ENCODE measurements at regions not wholly inside any gene's neighbourhood (a gene's known extent, or its start where the extent isn't known, plus 50 kb on each side); places are given as distances from the start of the nearest gene placed in this dataset.
"Not testable (repeated sequence)": the region's sequence is repeated elsewhere in the genome, so short reads cannot be mapped to it uniquely, and the experiment has no call there.

DNA sequence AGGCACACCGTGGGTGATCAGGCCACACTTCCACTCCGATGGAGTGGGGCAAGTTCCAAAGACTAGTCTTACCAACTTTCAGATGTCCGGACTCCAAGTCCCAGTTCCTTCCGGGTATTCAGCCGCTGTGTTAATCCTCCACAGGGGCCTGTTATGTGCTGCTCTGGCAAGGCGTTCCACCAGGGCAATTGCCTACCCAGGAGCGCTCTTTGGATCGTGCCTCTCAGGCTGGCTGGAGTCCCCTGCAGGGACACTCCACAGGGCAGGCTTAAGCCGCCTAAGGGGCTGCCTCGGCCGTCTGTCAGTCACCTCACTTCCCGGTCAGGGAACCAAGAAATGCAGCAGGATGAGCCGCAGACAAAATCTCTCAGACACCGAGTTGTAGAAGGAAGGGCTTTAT, 118.7 kb upstream of the CCNG1 start:
- H3K27me3 ChIP-seq (ENCODE audit: low read length) = no peaks in the 10 kb centered on the region
- H3K4me3 ChIP-seq (ENCODE audit: insufficient read depth, low read length, poor library complexity, severe bottlenecking) = no peak overlapping the region
- H3K9ac ChIP-seq (ENCODE audit: low read length) = no peak overlapping the region
- no peaks in the 10 kb centered on the region for H4K20me1 ChIP-seq (ENCODE audit: low read depth, low read length)
- H3K9me2 ChIP-seq (replicated peaks; ENCODE audit: insufficient read depth, low read length) = no peaks in the 10 kb centered on the region
- H3K79me2 ChIP-seq (ENCODE audit: insufficient read depth, low read length) = no peaks in the 10 kb centered on the region
- no peak for TF ChIP-seq EZH2phosphoT487 (conservative IDR thresholded peaks at IDR 0.05; ENCODE audit: low read length)
- TF ChIP-seq, protein P1, sequence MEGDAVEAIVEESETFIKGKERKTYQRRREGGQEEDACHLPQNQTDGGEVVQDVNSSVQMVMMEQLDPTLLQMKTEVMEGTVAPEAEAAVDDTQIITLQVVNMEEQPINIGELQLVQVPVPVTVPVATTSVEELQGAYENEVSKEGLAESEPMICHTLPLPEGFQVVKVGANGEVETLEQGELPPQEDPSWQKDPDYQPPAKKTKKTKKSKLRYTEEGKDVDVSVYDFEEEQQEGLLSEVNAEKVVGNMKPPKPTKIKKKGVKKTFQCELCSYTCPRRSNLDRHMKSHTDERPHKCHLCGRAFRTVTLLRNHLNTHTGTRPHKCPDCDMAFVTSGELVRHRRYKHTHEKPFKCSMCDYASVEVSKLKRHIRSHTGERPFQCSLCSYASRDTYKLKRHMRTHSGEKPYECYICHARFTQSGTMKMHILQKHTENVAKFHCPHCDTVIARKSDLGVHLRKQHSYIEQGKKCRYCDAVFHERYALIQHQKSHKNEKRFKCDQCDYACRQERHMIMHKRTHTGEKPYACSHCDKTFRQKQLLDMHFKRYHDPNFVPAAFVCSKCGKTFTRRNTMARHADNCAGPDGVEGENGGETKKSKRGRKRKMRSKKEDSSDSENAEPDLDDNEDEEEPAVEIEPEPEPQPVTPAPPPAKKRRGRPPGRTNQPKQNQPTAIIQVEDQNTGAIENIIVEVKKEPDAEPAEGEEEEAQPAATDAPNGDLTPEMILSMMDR (IDR thresholded peaks at IDR 0.05; ENCODE audit: insufficient read depth, low read length, poor library complexity, severe bottlenecking) = no peak
- no peak overlapping the region for H2AFZ ChIP-seq (ENCODE audit: low read depth, low read length, severe bottlenecking)
- no peak overlapping the region for H3K4me2 ChIP-seq (ENCODE audit: low read depth, low read length, poor library complexity, severe bottlenecking)
- H3K27ac ChIP-seq (ENCODE audit: low read depth, low read length) = no peak overlapping the region
- no peaks in the 10 kb centered on the region for H3F3A ChIP-seq (ENCODE audit: insufficient read depth)
- no peaks in the 10 kb centered on the region for H3K36me3 ChIP-seq (ENCODE audit: low read length)
- H3K9me3 ChIP-seq (ENCODE audit: insufficient read depth, low read length) = no peaks in the 10 kb centered on the region

DNA sequence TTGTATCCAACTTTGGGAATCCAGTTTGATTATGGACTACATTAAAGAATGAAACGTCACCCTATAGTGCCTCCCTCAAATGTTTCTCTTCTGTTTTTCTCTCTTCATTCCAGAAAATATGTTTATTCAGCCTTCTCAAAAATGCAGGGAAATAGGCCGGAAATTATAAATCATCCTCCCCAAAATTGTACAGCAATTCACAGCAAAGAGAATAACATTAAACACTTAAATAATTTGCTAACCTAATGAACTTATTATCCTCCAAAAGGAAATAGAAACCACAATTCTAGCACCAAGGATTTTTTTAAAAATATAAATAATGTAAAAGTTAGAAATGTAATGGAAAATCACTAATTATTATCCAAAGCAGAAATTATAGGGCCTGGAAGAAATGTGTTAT, 115.9 kb upstream of the CCNG1 start:
- Histone ChIP-seq H3K27me3 (ENCODE audit: low read length) (no peaks in the 10 kb centered on the region), H4K20me1 (ENCODE audit: low read depth, low read length) (no peaks in the 10 kb centered on the region), H3K4me2 (ENCODE audit: low read depth, low read length, poor library complexity, severe bottlenecking) (no peak overlapping the region), H3F3A (ENCODE audit: insufficient read depth) (no peaks in the 10 kb centered on the region), H2AFZ (ENCODE audit: low read depth, low read length, severe bottlenecking) (no peak overlapping the region), H3K9ac (ENCODE audit: low read length) (no peak overlapping the region), H3K79me2 (ENCODE audit: insufficient read depth, low read length) (no peaks in the 10 kb centered on the region), H3K27ac (ENCODE audit: low read depth, low read length) (no peak overlapping the region), H3K9me2 (replicated peaks; ENCODE audit: insufficient read depth, low read length) (no peaks in the 10 kb centered on the region), H3K9me3 (ENCODE audit: insufficient read depth, low read length) (no peaks in the 10 kb centered on the region), H3K4me3 (ENCODE audit: insufficient read depth, low read length, poor library complexity, severe bottlenecking) (no peak overlapping the region), H3K36me3 (ENCODE audit: low read length) (no peaks in the 10 kb centered on the region)
- TF ChIP-seq, protein P1 (IDR thresholded peaks at IDR 0.05; ENCODE audit: insufficient read depth, low read length, poor library complexity, severe bottlenecking) = no peak
- no peak for TF ChIP-seq EZH2phosphoT487 (conservative IDR thresholded peaks at IDR 0.05; ENCODE audit: low read length)

DNA sequence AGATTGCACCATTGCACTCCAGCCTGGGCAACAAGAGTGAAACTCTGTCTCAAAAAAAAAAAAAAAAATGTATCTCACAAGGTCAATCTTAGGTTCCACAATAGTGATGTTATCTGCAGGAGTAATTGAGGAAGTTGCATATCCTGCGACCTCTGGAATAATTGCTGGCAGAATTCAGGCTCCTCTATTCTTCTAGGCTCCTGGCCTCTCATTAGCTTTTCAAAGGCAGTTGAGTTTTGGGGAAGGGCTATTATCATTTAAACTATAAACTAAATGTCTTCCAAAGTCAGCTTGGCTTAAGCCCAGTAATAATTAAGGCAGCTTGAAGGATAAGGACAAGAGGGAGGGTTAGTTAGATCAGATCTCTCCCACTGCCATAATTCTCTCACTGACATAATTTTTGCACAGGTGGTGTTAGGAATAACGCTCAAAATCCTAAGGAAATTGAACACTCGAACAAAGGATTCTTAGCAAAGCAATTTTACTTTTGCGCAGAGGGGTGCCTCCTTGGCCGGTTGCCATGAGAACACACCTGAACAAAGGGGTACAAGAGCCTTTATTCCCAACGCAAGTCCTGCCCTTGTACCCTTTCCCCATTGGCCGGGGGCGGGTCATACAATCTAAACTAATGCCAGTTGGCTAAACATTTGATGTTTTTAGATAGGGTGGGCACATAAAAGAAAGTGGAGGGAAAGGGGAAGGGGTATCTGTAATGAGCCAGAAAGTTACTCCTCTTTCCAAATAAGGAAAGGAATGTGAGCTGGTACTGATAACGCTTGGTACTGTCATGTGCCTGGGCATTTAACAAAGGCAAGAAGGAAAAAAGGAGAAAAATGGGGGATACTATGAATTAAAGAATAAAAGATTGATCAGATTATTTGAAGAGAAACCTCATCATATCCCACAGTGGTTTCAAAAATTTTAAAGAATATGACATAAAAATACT, 106.4 kb upstream of the CCNG1 start:
- Histone ChIP-seq H2AFZ (ENCODE audit: low read depth, low read length, severe bottlenecking) (no peak overlapping the region), H4K20me1 (ENCODE audit: low read depth, low read length) (no peaks in the 10 kb centered on the region), H3K27ac (ENCODE audit: low read depth, low read length) (no peak overlapping the region), H3K36me3 (ENCODE audit: low read length) (no peaks in the 10 kb centered on the region), H3F3A (ENCODE audit: insufficient read depth) (no peaks in the 10 kb centered on the region), H3K4me2 (ENCODE audit: low read depth, low read length, poor library complexity, severe bottlenecking) (no peak overlapping the region), H3K9ac (ENCODE audit: low read length) (no peak overlapping the region), H3K27me3 (ENCODE audit: low read length) (no peaks in the 10 kb centered on the region), H3K9me3 (ENCODE audit: insufficient read depth, low read length) (no peaks in the 10 kb centered on the region), H3K4me3 (ENCODE audit: insufficient read depth, low read length, poor library complexity, severe bottlenecking) (no peak overlapping the region), H3K79me2 (ENCODE audit: insufficient read depth, low read length) (no peaks in the 10 kb centered on the region), H3K9me2 (replicated peaks; ENCODE audit: insufficient read depth, low read length) (no peaks in the 10 kb centered on the region)
- no peak for TF ChIP-seq EZH2phosphoT487 (conservative IDR thresholded peaks at IDR 0.05; ENCODE audit: low read length)
- TF ChIP-seq, protein P1 (IDR thresholded peaks at IDR 0.05; ENCODE audit: insufficient read depth, low read length, poor library complexity, severe bottlenecking) = no peak

DNA sequence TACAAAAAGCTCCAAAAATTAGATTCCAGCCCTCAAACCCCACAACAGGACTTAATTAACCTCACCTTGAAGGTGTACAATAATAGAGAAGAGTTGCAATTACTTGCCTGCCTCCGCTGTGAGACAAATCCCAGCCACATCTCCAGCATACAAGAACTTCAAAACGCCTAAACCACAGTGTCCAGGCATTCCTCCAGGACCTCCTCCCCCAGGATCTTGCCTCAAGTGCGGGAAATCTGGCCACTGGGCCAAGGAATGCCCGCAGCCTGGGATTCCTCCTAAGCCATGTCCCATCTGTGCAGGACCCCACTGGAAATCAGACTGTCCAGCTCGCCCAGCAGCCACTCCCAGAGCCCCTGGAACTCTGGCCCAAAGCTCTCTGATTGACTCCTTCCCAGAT, 101.3 kb upstream of the CCNG1 start:
- not testable (repeated sequence) for H3K27me3 ChIP-seq (ENCODE audit: low read length); H3K9ac ChIP-seq (ENCODE audit: low read length); H3F3A ChIP-seq (ENCODE audit: insufficient read depth); H3K4me2 ChIP-seq (ENCODE audit: low read depth, low read length, poor library complexity, severe bottlenecking); H2AFZ ChIP-seq (ENCODE audit: low read depth, low read length, severe bottlenecking); H3K4me3 ChIP-seq (ENCODE audit: insufficient read depth, low read length, poor library complexity, severe bottlenecking); H4K20me1 ChIP-seq (ENCODE audit: low read depth, low read length); H3K79me2 ChIP-seq (ENCODE audit: insufficient read depth, low read length); H3K36me3 ChIP-seq (ENCODE audit: low read length); H3K27ac ChIP-seq (ENCODE audit: low read depth, low read length); H3K9me3 ChIP-seq (ENCODE audit: insufficient read depth, low read length); H3K9me2 ChIP-seq (replicated peaks; ENCODE audit: insufficient read depth, low read length)

Data from SU-DHL-6 (cell line).